GM13976 (cell line): ENCODE measurements at regions not wholly inside any gene's neighbourhood (a gene's known extent, or its start where the extent isn't known, plus 50 kb on each side); places are given as distances from the start of the nearest gene placed in this dataset.

Experiments used
- DNase-seq: peaks from one replicate; pipeline ENCODE4 v3.0.0; 2012; ENCODE audit warnings: low spot score
- in situ Hi-C: fragments of 300-500 bp; cut with MboI; formaldehyde crosslinking; loops from one replicate; pipeline ENCODE4 v1.12.0; 2022; ENCODE audit warnings: low sequenced_read_pairs, mixed read lengths, inconsistent platforms; ENCODE audit not compliant: unreplicated experiment
- TF ChIP-seq, protein P1 (sequence below): IDR thresholded peaks from 2 replicates; pipeline ENCODE4 v1.5.1; 2012; ENCODE audit warnings: borderline replicate concordance, mild to moderate bottlenecking; ENCODE audit not compliant: insufficient read depth; ENCODE audit errors: extremely low read depth, missing control alignments, control extremely low read depth

DNA sequence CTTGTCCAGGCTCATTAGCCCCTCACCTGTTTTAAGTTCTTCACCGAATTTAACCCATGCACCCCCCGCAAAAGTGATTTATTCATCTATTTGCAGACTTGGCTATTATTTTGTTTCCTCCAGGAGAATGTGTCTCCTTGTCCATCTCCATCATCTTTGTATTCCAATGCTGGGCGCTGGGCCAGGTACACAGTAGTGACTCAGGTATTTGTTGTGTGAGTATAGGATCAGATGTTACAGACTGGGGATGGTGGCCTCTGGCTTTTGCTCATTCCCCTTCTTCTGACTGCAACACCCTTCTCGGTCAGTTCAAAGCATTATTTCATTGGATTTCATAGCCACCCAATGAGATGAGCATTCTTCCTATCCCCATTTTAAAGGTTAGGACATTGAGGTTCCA is 408.2 kb downstream of the MN1 start:
- no peak for DNase-seq
- TF ChIP-seq, protein P1, sequence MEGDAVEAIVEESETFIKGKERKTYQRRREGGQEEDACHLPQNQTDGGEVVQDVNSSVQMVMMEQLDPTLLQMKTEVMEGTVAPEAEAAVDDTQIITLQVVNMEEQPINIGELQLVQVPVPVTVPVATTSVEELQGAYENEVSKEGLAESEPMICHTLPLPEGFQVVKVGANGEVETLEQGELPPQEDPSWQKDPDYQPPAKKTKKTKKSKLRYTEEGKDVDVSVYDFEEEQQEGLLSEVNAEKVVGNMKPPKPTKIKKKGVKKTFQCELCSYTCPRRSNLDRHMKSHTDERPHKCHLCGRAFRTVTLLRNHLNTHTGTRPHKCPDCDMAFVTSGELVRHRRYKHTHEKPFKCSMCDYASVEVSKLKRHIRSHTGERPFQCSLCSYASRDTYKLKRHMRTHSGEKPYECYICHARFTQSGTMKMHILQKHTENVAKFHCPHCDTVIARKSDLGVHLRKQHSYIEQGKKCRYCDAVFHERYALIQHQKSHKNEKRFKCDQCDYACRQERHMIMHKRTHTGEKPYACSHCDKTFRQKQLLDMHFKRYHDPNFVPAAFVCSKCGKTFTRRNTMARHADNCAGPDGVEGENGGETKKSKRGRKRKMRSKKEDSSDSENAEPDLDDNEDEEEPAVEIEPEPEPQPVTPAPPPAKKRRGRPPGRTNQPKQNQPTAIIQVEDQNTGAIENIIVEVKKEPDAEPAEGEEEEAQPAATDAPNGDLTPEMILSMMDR = no peak
- in situ Hi-C loops = no loop called here

DNA sequence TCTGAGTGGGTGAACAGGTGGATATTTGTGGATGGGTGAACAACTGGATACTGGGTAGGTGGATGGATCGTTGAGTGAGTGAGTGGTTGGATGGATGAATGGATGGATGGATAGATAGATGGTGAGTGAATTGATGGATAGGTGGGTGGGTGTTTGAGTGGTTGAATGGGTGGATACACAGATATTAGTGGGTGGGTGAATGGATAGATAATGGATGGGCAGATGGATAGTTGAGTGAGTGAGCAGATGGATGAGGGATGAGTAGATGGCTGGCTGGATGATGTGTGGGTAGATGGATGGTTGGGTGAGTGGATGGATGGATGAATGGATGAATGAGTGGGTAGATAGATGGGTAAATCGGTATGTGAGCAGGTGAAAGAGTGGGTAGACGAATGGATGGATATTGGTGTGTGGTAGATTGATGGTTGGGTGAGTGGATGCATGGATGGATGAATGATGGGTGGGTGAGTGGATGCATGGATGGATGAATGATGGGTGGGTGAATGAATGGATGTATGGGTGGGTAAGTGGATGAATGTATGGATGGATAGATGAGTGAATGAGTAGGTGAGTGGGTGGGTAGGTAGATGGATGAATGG is 406.7 kb downstream of the MN1 start:
- TF ChIP-seq, protein P1 = no peak
- in situ Hi-C loops = no loop called here
- DNase-seq = no peak

DNA sequence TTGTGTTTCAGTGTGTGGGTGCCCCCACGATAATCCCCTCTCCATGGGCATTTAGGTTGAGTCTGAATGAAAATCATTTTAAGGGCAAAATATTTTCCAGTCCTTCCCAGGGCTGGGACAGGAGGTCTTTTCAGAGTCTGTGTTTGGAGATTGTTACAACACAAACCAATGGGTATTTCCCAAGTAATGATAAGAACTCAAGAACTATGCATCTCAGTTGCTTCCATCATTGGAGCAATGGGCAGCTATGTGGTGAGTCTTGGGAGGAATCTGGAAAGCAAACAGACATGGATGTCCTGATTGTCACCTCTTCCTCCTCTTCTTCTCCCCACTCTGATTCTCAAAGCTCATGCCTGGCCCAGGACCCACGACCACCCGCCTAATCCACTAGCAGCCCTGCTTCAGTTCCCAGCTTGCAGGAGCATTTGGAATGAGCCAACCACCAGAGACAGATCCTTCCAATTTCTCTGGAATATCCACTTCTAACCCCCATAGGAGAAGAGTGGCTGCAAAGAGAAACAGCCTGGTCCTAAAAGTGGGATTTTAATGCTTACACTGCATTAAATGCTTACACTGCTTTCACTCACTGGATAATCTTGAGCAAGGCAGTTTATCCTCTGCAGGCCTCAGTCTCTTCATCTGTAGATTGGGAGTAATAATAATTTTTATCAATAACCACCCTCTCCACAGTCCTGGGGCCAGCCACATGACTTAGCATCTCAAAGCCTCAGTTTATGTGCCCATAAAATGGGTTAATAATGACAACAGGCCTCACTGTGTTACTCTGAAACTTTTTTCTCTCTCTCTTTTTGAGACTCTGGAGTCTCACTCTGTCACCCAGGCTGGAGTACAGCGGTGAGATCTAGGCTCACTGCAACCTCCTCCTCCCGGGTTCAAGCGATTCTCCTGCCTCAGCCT is 404.3 kb downstream of the MN1 start:
- DNase-seq = no peak
- in situ Hi-C loops = no loop called here
- TF ChIP-seq, protein P1 = no peak

DNA sequence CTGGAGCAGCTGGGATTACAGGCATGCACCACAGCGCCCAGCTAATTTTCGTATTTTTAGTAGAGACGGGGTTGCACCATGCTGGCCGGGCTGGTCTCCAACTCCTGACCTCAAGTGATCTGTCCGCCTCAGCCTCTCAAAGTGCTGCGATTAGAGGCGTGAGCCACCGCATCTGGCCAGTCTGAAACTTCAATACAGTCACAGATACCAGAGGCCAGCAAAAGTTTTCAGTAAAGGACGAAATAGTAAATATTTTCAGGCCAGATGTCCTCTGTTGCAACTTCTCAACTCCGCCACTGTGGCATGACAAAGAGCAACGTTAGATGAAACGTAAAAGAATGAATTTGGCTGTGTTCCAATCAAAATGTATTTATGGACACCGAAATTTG is 403.6 kb downstream of the MN1 start:
- in situ Hi-C loops = no loop called here
- no peak for DNase-seq
- TF ChIP-seq, protein P1 = no peak

DNA sequence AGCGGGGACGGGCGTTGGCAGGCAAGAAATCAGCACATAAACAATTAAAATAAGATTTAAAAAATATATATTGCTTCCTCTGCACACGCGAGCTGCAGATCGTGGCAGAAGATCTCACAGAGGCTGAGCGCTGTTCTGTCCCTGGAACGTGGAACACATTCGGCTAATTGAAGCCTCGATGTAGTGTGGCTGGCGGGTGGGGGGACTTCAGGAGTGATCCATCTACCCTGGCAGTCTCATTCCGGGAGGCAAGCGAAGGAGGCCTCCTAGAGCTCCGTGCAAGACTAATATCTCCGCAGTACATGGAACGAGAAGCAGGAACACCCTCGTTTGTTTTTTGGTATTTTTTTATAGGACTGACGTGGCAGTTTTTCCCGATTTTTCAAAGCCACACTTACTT is 402.4 kb downstream of the MN1 start:
- DNase-seq = no peak
- in situ Hi-C loops = no loop called here
- TF ChIP-seq, protein P1 = no peak

DNA sequence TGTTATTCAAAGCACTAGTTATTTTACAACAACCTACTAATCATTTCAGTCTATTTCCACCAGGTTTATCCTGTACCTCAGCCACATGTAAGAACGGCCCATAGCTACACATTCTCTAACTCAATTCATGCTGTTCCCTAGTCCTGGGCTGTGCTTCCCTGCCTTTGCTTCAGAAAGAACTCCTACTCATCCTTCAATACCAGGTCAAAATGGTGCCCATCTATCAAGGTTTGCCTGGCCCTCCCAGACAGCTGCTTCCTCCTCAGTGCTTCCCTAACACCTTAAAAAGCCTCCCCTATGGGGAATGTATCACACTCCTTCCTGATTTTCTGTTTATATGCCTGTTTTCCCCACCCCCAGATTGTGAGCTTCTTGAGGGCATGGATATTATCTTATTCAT is 400.7 kb downstream of the MN1 start:
- TF ChIP-seq, protein P1 = no peak
- DNase-seq = no peak
- in situ Hi-C loops = no loop called here
